PC-9 (cell line): ENCODE measurements at regions not wholly inside any gene's neighbourhood (a gene's known extent, or its start where the extent isn't known, plus 50 kb on each side); places are given as distances from the start of the nearest gene placed in this dataset.
"Not testable (repeated sequence)": the region's sequence is repeated elsewhere in the genome, so short reads cannot be mapped to it uniquely, and the experiment has no call there.

Source experiments
- BruUV-seq: library from RNA; stranded (reverse); fragments of 400-500 nt; replicated peaks from 2 replicates; lab custom pipeline; 2021; lab: Mats Ljungman, UMichigan
- CTCF ChIA-PET: fragments of 300-600 bp; sonication (Branson Sonifier 250); formaldehyde crosslinking; loops from one replicate; lab custom pipeline; 2022; ENCODE audit warnings: antibody characterized with exemption; lab: Charles Lee
- POLR2A ChIA-PET: fragments of 300-600 bp; sonication (Branson Sonifier 250); formaldehyde crosslinking; loops from one replicate; lab custom pipeline; 2022; ENCODE audit warnings: antibody characterized with exemption; ENCODE audit not compliant: unreplicated experiment; lab: Charles Lee
- DNase-seq, 2 experiments: peaks; one replicate each; pipeline versions ENCODE4 v3.0.0 to v3.0.0-alpha.2; 2015 to 2022; ENCODE audit warnings: mixed read lengths in 1 of 2
- H2AFZ ChIP-seq: fragments of 200-600 bp; sonication (generic); 2 replicates; pipeline ENCODE4 v1.8.1; 2017; ENCODE audit warnings: antibody characterized with exemption
- H3F3A ChIP-seq: fragments of 200-600 bp; sonication (generic); 2 replicates; pipeline ENCODE4 v1.8.1; 2017; ENCODE audit warnings: antibody characterized with exemption, mild to moderate bottlenecking, low read depth; ENCODE audit not compliant: insufficient read depth
- H3K27ac ChIP-seq: fragments of 200-600 bp; sonication (generic); 2 replicates; pipeline ENCODE4 v1.6.1; 2016; ENCODE audit warnings: mixed run types
- H3K27me3 ChIP-seq: fragments of 200-600 bp; sonication (generic); 2 replicates; pipeline ENCODE4 v1.6.1; 2016; ENCODE audit warnings: low read depth, mixed run types; ENCODE audit not compliant: insufficient read depth
- H3K36me3 ChIP-seq: fragments of 200-600 bp; sonication (generic); 2 replicates; pipeline ENCODE4 v1.6.1; 2016; ENCODE audit warnings: low read depth, mixed run types
- H3K4me1 ChIP-seq: fragments of 200-600 bp; sonication (generic); replicated peaks from 2 replicates; pipeline ENCODE4 v1.6.1; 2016; ENCODE audit warnings: mixed run types; ENCODE audit not compliant: insufficient read depth
- H3K4me2 ChIP-seq: fragments of 200-600 bp; sonication (generic); 2 replicates; pipeline ENCODE4 v1.6.1; 2017; ENCODE audit warnings: mixed run types
- H3K4me3 ChIP-seq: fragments of 200-600 bp; sonication (generic); 2 replicates; pipeline ENCODE4 v1.6.1; 2016; ENCODE audit warnings: mixed run types
- H3K79me2 ChIP-seq: fragments of 200-600 bp; sonication (generic); 2 replicates; pipeline ENCODE4 v1.6.1; 2017; ENCODE audit warnings: low read depth, mixed run types
- H3K9me2 ChIP-seq: fragments of 200-600 bp; sonication (generic); 2 replicates; pipeline ENCODE4 v1.8.1; 2017; ENCODE audit warnings: mild to moderate bottlenecking; ENCODE audit not compliant: insufficient read depth
- H3K9me3 ChIP-seq: fragments of 200-600 bp; sonication (generic); 2 replicates; pipeline ENCODE4 v1.8.1; 2016; ENCODE audit warnings: low read depth; ENCODE audit not compliant: insufficient read depth
- H4K20me1 ChIP-seq: fragments of 200-600 bp; sonication (generic); 2 replicates; pipeline ENCODE4 v1.8.1; 2017; ENCODE audit not compliant: insufficient read depth
- CTCF ChIP-seq: fragments of 200-600 bp; sonication (generic); conservative IDR thresholded peaks from 2 replicates; pipeline ENCODE4 v1.6.1; 2017; ENCODE audit warnings: mixed run types, antibody characterized with exemption, mild to moderate bottlenecking, moderate library complexity
- EZH2 ChIP-seq: fragments of 200-600 bp; sonication (generic); IDR thresholded peaks from 2 replicates; pipeline ENCODE4 v1.8.0; 2017; ENCODE audit warnings: antibody characterized with exemption, low read depth
- intact Hi-C: fragments of 100-400 bp; cut with micrococcal nuclease; formaldehyde crosslinking; loops from one replicate; pipeline ENCODE4 v1.10.0; 2022; ENCODE audit not compliant: unreplicated experiment

GRCh38 chr3:130814691-130815472 is 68.3 kb upstream of the PIK3R4 start:
- Histone ChIP-seq H3K27me3 (no peaks in the 10 kb centered on the region), H3K4me3 (no peak overlapping the region), H3K36me3 (no peaks in the 10 kb centered on the region), H2AFZ (no peak overlapping the region), H3K9me2 (peaks cover 3% of the 10 kb centered on the region; the same call in 1 of the 2 replicates), H4K20me1 (no peaks in the 10 kb centered on the region), H3K9me3 (no peaks in the 10 kb centered on the region; the same call in 1 of the 2 replicates), H3K4me2 (no peak overlapping the region), H3K79me2 (no peaks in the 10 kb centered on the region), H3K4me1 (no peaks in the 10 kb centered on the region), H3F3A (no peaks in the 10 kb centered on the region), H3K27ac (no peak overlapping the region)
- no peak for DNase-seq
- no peak for TF ChIP-seq CTCF
- TF ChIP-seq EZH2, result no peak
- BruUV-seq, result no TSS peak
- ChIA-PET POLR2A (no interaction called here), CTCF (no interaction called here)
- intact Hi-C loops, result no loop called here

- intact Hi-C loops, result no loop called here
- DNase-seq, result no peak
- CTCF ChIA-PET, result no interaction called here
These were observed 70.2 kb upstream of the PIK3R4 start for GRCh38 chr3:130816561-130817445.

GRCh38 chr3:130818066-130818465 is 71.4 kb upstream of the PIK3R4 start:
- H3K36me3 ChIP-seq, H3K27ac ChIP-seq, H3K79me2 ChIP-seq, H2AFZ ChIP-seq, H3K27me3 ChIP-seq, BruUV-seq, H4K20me1 ChIP-seq, intact Hi-C loops, H3K4me1 ChIP-seq, POLR2A ChIA-PET, DNase-seq, H3K9me3 ChIP-seq, H3F3A ChIP-seq, H3K4me2 ChIP-seq, CTCF ChIA-PET, H3K4me3 ChIP-seq, H3K9me2 ChIP-seq: not testable (repeated sequence)

More at GRCh38 chr3:130816561-130817445, 70.2 kb upstream of the PIK3R4 start:
- TF ChIP-seq EZH2, result no peak
- no peak for TF ChIP-seq CTCF
- H3K27ac ChIP-seq, result no peak overlapping the region
- H3K9me2 ChIP-seq, result peaks cover 3% of the 10 kb centered on the region; the same call in 1 of the 2 replicates
- H3K79me2 ChIP-seq, result no peaks in the 10 kb centered on the region
- no peaks in the 10 kb centered on the region for H3F3A ChIP-seq
- no peaks in the 10 kb centered on the region; the same call in 1 of the 2 replicates for H3K9me3 ChIP-seq
- H3K4me3 ChIP-seq, result no peak overlapping the region
- no peaks in the 10 kb centered on the region for H3K27me3 ChIP-seq
- H3K36me3 ChIP-seq, result no peaks in the 10 kb centered on the region
- POLR2A ChIA-PET, result no interaction called here
- BruUV-seq, result no TSS peak
- no peaks in the 10 kb centered on the region for H4K20me1 ChIP-seq
- no peak overlapping the region for H3K4me2 ChIP-seq
- H3K4me1 ChIP-seq, result peaks cover 8% of the 10 kb centered on the region
- no peak overlapping the region for H2AFZ ChIP-seq
